ENCODE measurements at regions not wholly inside any gene's neighbourhood (a gene's known extent, or its start where the extent isn't known, plus 50 kb on each side); places are given as distances from the start of the nearest gene placed in this dataset.

DNA sequence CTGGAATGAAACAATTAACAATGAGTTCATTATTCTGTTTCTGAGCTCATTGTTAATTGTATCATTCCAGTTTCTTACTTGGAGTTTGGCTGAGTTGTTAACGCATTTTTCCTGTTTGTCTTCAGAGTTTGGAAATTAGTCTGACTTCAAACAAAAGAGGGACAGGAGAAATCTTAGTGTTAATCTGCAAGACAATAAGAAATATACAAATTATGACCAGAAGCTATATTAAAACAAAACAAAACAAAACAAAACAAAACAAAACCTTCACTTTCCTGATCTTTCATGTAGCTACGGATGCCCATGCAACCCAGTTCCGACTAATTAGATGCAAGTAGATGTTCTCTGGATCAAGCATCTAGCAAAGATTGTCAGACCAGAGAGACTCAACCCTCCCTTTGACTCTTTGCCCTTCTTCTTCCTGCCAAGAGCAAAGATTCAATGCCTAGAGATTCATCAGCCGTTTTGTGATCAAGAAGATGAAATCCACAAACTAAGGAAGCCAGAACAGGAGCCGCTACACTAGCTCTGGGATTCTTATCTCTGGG, 686.2 kb upstream of the FSHR start:
- TF ChIP-seq, protein P1, sequence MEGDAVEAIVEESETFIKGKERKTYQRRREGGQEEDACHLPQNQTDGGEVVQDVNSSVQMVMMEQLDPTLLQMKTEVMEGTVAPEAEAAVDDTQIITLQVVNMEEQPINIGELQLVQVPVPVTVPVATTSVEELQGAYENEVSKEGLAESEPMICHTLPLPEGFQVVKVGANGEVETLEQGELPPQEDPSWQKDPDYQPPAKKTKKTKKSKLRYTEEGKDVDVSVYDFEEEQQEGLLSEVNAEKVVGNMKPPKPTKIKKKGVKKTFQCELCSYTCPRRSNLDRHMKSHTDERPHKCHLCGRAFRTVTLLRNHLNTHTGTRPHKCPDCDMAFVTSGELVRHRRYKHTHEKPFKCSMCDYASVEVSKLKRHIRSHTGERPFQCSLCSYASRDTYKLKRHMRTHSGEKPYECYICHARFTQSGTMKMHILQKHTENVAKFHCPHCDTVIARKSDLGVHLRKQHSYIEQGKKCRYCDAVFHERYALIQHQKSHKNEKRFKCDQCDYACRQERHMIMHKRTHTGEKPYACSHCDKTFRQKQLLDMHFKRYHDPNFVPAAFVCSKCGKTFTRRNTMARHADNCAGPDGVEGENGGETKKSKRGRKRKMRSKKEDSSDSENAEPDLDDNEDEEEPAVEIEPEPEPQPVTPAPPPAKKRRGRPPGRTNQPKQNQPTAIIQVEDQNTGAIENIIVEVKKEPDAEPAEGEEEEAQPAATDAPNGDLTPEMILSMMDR (IDR thresholded peaks at IDR 0.05), result no peak
- TF ChIP-seq POLR2A (IDR thresholded peaks at IDR 0.05; ENCODE audit: low read depth), result no peak
- no peak for TF ChIP-seq POLR2AphosphoS5 (IDR thresholded peaks at IDR 0.05)

Data from esophagus muscularis mucosa (tissue), 3 donors.